ENCODE measurements at regions not wholly inside any gene's neighbourhood (a gene's known extent, or its start where the extent isn't known, plus 50 kb on each side); places are given as distances from the start of the nearest gene placed in this dataset.

DNA sequence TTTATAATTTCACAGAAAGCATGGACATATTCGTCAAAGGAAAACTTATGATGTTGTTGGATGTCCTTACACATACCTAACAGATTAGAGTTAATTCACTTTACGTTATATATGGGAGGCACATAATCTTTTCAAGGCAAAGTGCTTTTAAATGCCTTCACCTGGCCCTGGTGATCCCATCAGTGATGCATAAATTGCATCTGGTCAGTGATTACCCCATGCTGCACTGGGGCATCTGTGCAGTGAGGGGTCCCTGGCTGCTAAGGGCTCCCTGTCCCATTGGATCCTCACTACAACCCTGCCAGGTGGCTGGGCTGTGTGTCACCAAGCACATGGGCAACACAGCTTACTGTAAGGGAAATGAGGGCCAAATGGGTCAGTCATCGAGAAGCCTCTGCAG lies 441.1 kb downstream of the RPS24 start:
- Histone ChIP-seq H3K9me3 (no peaks in the 10 kb centered on the region), H3K27ac (no peak overlapping the region), H3K4me3 (no peak overlapping the region), H3K27me3 (peaks cover 6% of the 10 kb centered on the region), H3K36me3 (no peaks in the 10 kb centered on the region), H3K4me1 (no peaks in the 10 kb centered on the region)
- WGBS = 99% methylated on average over 3 of the region's 3 CpGs
- DNase-seq (ENCODE audit: low spot score in 2 of 2) = no peak
- TF ChIP-seq EP300 (IDR thresholded peaks at IDR 0.05) (no peak), POLR2A (IDR thresholded peaks at IDR 0.05) (no peak), POLR2AphosphoS5 (IDR thresholded peaks at IDR 0.05) (no peak)
- TF ChIP-seq, protein P1, sequence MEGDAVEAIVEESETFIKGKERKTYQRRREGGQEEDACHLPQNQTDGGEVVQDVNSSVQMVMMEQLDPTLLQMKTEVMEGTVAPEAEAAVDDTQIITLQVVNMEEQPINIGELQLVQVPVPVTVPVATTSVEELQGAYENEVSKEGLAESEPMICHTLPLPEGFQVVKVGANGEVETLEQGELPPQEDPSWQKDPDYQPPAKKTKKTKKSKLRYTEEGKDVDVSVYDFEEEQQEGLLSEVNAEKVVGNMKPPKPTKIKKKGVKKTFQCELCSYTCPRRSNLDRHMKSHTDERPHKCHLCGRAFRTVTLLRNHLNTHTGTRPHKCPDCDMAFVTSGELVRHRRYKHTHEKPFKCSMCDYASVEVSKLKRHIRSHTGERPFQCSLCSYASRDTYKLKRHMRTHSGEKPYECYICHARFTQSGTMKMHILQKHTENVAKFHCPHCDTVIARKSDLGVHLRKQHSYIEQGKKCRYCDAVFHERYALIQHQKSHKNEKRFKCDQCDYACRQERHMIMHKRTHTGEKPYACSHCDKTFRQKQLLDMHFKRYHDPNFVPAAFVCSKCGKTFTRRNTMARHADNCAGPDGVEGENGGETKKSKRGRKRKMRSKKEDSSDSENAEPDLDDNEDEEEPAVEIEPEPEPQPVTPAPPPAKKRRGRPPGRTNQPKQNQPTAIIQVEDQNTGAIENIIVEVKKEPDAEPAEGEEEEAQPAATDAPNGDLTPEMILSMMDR (IDR thresholded peaks at IDR 0.05) = no peak

DNA sequence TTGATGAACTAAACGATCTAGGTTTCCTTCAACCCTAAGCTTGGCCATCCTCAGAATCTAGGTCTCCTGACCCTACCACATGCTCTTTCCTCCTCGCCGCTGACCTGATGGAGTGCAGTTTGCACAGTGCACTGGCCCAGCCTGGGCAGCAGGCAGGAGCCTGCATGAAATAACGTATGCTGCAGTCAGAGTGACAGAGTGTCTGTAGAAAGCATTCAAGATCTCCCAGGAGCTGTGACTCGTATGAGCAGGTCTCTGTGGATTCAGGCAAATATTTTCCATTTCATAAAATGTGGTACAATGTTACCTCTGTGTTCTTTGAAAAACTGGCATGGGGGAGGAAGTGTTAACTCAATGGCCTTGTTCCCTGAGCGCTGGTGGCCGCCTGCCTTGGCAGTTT lies 441.8 kb downstream of the RPS24 start:
- no peaks in the 10 kb centered on the region for H3K4me1 ChIP-seq
- no peak for DNase-seq (ENCODE audit: low spot score in 2 of 2)
- no peak for TF ChIP-seq POLR2AphosphoS5 (IDR thresholded peaks at IDR 0.05)
- no peak for TF ChIP-seq POLR2A (IDR thresholded peaks at IDR 0.05)
- TF ChIP-seq EP300 (IDR thresholded peaks at IDR 0.05) = no peak
- TF ChIP-seq, protein P1 (IDR thresholded peaks at IDR 0.05) = no peak
- WGBS = 66% methylated on average over 7 of the region's 7 CpGs
- H3K9me3 ChIP-seq = no peaks in the 10 kb centered on the region
- H3K27me3 ChIP-seq = peaks cover 6% of the 10 kb centered on the region
- H3K36me3 ChIP-seq = no peaks in the 10 kb centered on the region
- no peak overlapping the region for H3K4me3 ChIP-seq
- no peak overlapping the region for H3K27ac ChIP-seq

DNA sequence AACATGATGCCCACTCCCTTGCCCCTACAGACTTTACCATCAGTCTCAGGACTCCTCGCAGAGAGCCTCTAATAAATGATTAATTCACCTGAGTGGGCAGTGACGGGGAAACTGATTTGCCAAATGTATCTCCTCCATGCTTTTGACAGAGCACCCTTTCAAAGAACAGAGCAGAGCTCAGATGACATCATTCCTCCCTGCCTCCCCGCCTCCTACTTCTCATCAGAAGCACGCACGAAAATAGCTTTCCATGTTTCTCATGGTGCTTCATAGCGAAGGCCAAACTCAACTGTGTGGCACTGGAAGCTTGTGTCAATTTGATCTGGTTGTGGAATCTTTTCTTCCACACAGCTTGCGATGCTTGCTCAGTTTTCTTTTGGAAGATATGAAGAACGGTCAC lies 442.5 kb downstream of the RPS24 start:
- WGBS = 82% methylated on average over 8 of the region's 8 CpGs
- Histone ChIP-seq H3K9me3 (no peaks in the 10 kb centered on the region), H3K4me1 (no peaks in the 10 kb centered on the region), H3K27me3 (peaks cover 6% of the 10 kb centered on the region), H3K4me3 (no peak overlapping the region), H3K36me3 (no peaks in the 10 kb centered on the region), H3K27ac (no peak overlapping the region)
- no peak for TF ChIP-seq EP300 (IDR thresholded peaks at IDR 0.05)
- TF ChIP-seq, protein P1 (IDR thresholded peaks at IDR 0.05) = no peak
- no peak for TF ChIP-seq POLR2A (IDR thresholded peaks at IDR 0.05)
- no peak for TF ChIP-seq POLR2AphosphoS5 (IDR thresholded peaks at IDR 0.05)
- DNase-seq (ENCODE audit: low spot score in 2 of 2) = no peak

DNA sequence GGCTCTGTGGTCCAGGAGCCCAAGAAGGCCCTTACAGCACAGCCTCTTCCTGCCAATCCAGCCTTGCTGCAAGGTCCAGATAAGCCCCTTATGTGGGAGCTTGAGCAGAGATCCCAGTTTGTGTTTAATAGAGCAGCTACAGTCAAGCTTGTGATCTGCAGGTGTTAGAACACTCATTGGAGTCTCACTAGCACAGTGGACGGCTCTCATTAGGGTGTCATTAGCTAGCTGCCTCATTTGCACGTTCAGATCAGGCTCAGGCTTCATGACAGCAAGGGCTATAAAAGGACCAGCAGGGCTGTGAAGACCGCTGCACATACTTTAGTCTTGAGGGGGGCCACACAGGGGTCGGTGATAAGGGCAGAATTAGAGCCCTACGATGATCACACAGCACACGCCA lies 443.2 kb downstream of the RPS24 start:
- WGBS = 78% methylated on average over 6 of the region's 6 CpGs
- no peak overlapping the region for H3K27ac ChIP-seq

DNA sequence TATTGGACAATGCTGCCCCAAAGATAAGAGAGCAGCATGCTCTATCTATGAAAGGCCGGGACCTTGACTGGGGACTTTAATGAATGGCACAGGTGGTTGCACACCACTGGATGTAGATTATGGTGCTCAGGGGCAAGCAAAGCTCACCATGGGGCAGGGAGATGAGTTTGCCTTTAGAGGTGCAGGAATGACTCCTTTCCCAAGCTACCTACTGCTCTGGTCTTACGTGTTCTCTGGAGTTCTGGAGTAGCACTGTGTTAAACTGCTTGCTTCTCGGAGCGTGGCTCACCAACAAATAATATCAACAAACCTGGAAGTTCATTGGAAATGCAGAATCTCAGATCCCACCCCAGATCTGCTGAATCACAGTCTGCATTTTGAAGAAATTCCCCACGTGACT lies 445.3 kb downstream of the RPS24 start:
- Histone ChIP-seq H3K9me3 (no peaks in the 10 kb centered on the region), H3K27me3 (peaks cover 6% of the 10 kb centered on the region), H3K4me3 (no peak overlapping the region), H3K4me1 (no peaks in the 10 kb centered on the region), H3K27ac (no peak overlapping the region), H3K36me3 (no peaks in the 10 kb centered on the region)
- TF ChIP-seq EP300 (IDR thresholded peaks at IDR 0.05) (no peak), POLR2AphosphoS5 (IDR thresholded peaks at IDR 0.05) (no peak), POLR2A (IDR thresholded peaks at IDR 0.05) (no peak)
- TF ChIP-seq, protein P1 (IDR thresholded peaks at IDR 0.05) = no peak
- DNase-seq (ENCODE audit: low spot score in 2 of 2) = no peak
- 93% methylated on average over 5 of the region's 5 CpGs for WGBS

More for the DNA sequence above, 443.2 kb downstream of the RPS24 start:
- no peaks in the 10 kb centered on the region for H3K9me3 ChIP-seq
- H3K36me3 ChIP-seq = no peaks in the 10 kb centered on the region
- DNase-seq (ENCODE audit: low spot score in 2 of 2) = no peak
- H3K4me3 ChIP-seq = no peak overlapping the region
- H3K27me3 ChIP-seq = peaks cover 6% of the 10 kb centered on the region
- H3K4me1 ChIP-seq = no peaks in the 10 kb centered on the region
- TF ChIP-seq POLR2A (IDR thresholded peaks at IDR 0.05) (no peak), EP300 (IDR thresholded peaks at IDR 0.05) (no peak), POLR2AphosphoS5 (IDR thresholded peaks at IDR 0.05) (no peak)
- TF ChIP-seq, protein P1 (IDR thresholded peaks at IDR 0.05) = no peak

All from suprapubic skin (tissue), 4 donors.